ENCODE measurements at regions not wholly inside any gene's neighbourhood (a gene's known extent, or its start where the extent isn't known, plus 50 kb on each side); places are given as distances from the start of the nearest gene placed in this dataset.

DNA sequence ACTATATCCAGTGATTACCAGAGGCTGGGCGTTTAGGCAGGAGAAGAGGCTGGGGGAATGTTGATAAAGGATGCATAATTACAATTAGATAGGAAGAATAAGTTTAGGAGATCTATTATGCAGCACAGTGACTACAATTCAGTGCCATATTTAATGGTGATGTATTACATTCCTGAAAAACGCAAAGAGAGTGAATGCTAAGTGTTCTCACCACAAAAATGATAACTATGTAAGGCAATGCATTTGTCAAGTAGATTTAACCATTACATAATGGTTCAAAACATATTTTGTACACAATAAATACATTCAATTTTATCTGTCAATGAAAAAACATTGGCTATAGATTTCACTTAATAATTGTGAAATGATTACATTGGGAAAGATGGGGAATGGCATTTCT, 548.9 kb downstream of the NUF2 start:
- Mint-ChIP-seq H3K27ac (no peak overlapping the region), H3K4me3 (no peak overlapping the region), H3K4me1 (no peaks in the 10 kb centered on the region), H3K9me3 (peaks cover 0 to 10% (median 7%) of the 10 kb centered on the region in 6 donors), H3K27me3 (ENCODE audit: low read depth in 3 of 3) (peaks cover 0 to 4% (median 4%) of the 10 kb centered on the region in 3 donors), H3K36me3 (no peaks in the 10 kb centered on the region)
- DNase-seq, result no peak

DNA sequence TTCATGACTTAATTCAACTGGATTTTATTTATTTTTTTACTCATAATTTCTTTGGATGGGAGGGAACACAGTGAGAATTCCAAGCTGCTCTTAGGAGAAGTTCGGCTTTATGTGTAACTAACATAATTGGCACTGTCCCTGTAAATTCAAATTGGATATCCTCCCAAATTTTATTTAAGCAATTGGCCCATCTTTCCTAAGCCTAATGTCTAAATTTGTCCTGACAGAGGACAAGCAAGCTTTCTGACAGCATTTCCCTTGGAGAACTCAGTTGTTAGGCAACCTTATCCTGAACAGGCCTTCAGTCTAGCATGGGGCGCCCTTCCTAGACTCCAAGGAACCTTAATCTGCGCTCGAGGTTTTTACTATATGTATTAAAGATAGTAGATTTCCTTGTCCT, 550.3 kb downstream of the NUF2 start:
- H3K9me3 Mint-ChIP-seq, result peaks cover 2 to 9% (median 7%) of the 10 kb centered on the region in 6 donors
- no peaks in the 10 kb centered on the region for H3K4me1 Mint-ChIP-seq
- H3K4me3 Mint-ChIP-seq, result no peak overlapping the region
- peaks cover 0 to 4% (median 4%) of the 10 kb centered on the region in 3 donors for H3K27me3 Mint-ChIP-seq (ENCODE audit: low read depth in 3 of 3)
- no peaks in the 10 kb centered on the region for H3K36me3 Mint-ChIP-seq
- no peak overlapping the region for H3K27ac Mint-ChIP-seq
- DNase-seq, result no peak

DNA sequence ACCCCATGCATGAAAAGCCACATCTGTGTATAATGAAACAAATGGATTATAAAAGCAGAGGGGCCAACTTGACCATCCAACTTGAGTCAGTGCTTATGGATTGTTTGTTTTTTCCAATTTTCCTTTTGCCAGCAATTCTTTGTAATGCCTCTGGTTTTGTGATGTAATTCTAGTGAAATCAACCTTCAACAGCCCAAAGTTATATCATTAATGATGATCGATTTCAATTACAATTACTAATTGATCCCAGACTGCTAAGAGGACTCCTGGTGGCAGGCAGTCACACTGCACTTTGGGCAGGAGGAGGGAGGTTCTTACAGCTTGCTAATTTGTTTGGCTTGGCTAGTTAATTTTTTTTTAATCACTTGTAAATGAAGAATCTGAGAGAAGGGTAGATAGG, 552.3 kb downstream of the NUF2 start:
- Mint-ChIP-seq H3K27me3 (ENCODE audit: low read depth in 3 of 3) (peaks cover 0 to 4% (median 1%) of the 10 kb centered on the region in 3 donors), H3K36me3 (no peaks in the 10 kb centered on the region), H3K4me1 (no peaks in the 10 kb centered on the region), H3K27ac (no peak overlapping the region), H3K9me3 (peaks cover 0 to 5% (median 3%) of the 10 kb centered on the region in 6 donors), H3K4me3 (no peak overlapping the region)
- DNase-seq, result no peak

DNA sequence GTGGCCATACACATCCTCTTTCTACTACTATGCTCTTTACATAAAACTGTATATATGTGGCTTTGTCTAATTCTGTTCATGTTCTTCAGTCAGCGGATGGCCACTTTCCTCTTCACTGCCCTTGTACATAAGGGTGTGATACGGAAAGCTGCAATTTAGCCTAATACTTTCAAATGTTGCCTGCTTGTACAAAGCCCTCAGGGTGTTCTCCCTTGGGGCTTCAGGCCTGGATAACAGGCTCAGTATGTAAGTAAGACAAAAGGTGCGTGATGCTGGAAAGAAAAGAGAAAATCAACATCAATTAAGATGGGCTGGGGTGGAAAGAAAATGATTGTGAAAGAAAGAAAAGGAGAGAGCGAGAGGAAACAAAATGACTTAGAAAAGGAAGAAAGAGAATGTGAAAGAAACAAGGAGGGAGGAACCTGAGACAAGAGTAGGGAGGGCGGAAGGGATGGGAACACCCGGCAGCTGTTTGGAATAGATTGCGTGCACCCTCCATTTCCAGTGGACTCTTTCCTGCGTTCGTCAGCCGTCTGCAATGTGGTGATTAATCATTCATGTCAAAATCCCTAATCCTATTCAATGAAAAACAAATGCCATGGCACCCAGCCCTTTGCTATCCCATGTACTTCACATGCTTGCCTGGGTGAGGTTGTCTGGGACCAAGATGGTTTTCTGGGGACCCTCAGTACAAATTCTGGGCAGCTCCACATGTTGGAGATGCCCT, 553.6 kb downstream of the NUF2 start:
- no peak for DNase-seq
- Mint-ChIP-seq H3K4me3 (no peak overlapping the region), H3K9me3 (peaks cover 0 to 5% (median 3%) of the 10 kb centered on the region in 6 donors), H3K36me3 (no peaks in the 10 kb centered on the region), H3K4me1 (no peaks in the 10 kb centered on the region), H3K27ac (no peak overlapping the region), H3K27me3 (ENCODE audit: low read depth in 3 of 3) (peaks cover 0 to 4% (median 1%) of the 10 kb centered on the region in 3 donors)

DNA sequence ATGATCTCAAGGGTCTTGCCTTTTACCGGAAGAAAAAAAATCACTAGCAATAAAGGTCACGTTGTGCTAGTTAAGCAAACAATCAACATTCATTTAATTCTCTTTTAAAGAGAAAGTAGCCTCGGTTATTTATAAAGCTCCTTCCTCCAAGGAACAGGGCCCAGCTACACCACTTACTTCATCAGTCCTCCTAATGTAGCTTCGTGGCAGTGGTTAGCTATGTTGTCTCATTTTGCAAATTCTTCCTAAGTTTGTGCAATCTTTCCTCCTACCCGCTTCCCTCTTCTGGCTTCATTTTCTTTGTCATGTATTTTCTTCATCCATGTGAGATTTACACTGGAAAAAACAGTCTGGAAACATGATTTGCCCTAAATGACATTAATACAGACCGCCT, 554.2 kb downstream of the NUF2 start:
- Mint-ChIP-seq H3K9me3 (peaks cover 0 to 5% (median 2%) of the 10 kb centered on the region in 6 donors), H3K4me1 (no peaks in the 10 kb centered on the region), H3K27me3 (ENCODE audit: low read depth in 3 of 3) (peaks cover 0 to 4% (median 1%) of the 10 kb centered on the region in 3 donors), H3K4me3 (no peak overlapping the region), H3K27ac (no peak overlapping the region), H3K36me3 (no peaks in the 10 kb centered on the region)
- DNase-seq, result no peak

DNA sequence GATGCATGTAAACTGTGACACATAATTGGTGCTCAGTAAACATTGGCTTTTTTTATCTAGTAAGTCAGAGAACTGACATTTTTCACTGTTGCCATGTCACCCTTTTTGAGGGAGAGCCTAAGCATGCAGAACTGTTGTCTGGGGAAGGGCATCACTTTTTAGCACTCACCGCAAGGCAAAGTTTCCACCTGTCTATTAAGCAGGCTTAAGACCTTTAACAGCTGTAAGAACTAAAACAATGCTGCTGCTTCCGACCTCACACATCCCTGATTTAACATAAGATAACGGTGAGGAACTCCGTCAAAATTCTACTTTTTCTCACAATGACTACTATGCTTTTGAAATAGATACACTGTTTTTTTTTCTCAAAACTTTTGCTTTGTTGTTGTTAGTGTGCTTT, 554.8 kb downstream of the NUF2 start:
- Mint-ChIP-seq H3K4me1 (no peaks in the 10 kb centered on the region), H3K36me3 (no peaks in the 10 kb centered on the region), H3K4me3 (no peak overlapping the region), H3K27ac (no peak overlapping the region), H3K9me3 (peaks cover 0 to 5% (median 1%) of the 10 kb centered on the region in 6 donors), H3K27me3 (ENCODE audit: low read depth in 3 of 3) (peaks cover 0 to 4% (median 1%) of the 10 kb centered on the region in 3 donors)
- no peak for DNase-seq

DNA sequence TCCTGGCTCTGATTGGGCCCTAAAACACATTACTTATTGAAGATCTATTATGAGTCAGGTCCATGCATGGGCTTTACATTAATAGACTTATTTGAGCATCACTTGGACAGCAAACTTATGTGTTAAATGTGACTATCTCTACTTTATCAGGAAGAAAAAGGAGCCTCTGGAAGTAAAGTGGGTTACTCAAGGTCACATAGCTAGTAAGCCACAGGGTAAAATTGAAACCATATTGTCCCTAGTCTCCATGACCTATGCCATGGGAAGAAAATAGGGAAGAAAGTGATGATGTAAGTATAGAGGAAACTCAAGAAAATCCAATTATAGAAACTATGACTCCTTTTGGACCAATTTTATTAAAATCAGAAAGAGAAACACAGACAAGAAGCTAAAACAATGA, 555.3 kb downstream of the NUF2 start:
- no peak for DNase-seq
- peaks cover 0 to 1% (median 1%) of the 10 kb centered on the region in 3 donors for H3K27me3 Mint-ChIP-seq (ENCODE audit: low read depth in 3 of 3)
- no peak overlapping the region for H3K4me3 Mint-ChIP-seq
- H3K36me3 Mint-ChIP-seq, result no peaks in the 10 kb centered on the region
- H3K27ac Mint-ChIP-seq, result no peak overlapping the region
- H3K4me1 Mint-ChIP-seq, result no peaks in the 10 kb centered on the region
- H3K9me3 Mint-ChIP-seq, result peaks cover 0 to 5% (median 1%) of the 10 kb centered on the region in 6 donors

DNA sequence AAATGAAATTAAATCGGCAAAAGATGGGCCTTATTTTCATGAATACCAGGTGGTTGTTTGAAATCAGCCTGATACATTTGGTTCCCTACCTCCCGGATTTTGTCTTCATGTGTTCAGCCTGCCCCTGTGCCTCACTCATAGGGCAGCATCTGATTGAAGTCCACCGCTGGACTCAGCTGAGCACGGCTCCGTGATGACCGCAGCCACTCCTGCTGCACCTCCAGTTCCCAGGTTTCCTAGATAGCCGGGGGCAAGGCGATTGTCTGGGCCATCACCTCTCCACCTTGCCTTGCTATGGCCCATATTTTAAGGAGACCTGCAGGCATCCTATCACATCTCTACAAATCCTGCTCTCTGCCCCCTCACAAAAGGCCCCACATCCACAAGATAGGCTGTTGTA, 563.8 kb downstream of the NUF2 start:
- Mint-ChIP-seq H3K4me1 (no peaks in the 10 kb centered on the region), H3K9me3 (peaks cover 0 to 2% (median 0%) of the 10 kb centered on the region in 6 donors), H3K4me3 (no peak overlapping the region), H3K36me3 (no peaks in the 10 kb centered on the region), H3K27me3 (ENCODE audit: low read depth in 3 of 3) (no peaks in the 10 kb centered on the region), H3K27ac (no peak overlapping the region)
- DNase-seq, result no peak

DNA sequence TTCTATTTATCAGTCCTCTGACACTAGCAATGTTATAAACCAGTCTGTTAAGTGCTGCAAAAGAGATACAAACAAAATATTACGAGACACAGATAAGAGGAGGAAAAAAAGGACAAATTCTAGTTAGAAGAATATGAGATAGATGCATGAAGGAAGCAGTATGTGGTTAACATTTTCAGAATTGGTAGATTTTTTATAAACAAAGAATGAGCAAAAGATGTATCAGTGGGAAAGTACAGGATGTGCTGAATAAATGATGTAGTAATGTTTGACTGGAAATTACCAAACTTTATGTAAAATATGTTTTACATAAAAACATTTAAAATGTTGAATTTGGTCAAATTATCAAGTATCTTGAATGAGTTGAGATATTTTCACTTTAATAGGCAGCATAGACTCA, 574.2 kb downstream of the NUF2 start:
- Mint-ChIP-seq H3K36me3 (no peaks in the 10 kb centered on the region), H3K27ac (no peak overlapping the region), H3K9me3 (peaks cover 0 to 10% (median 4%) of the 10 kb centered on the region in 6 donors), H3K4me1 (no peaks in the 10 kb centered on the region), H3K27me3 (ENCODE audit: low read depth in 3 of 3) (peaks cover 0 to 4% (median 1%) of the 10 kb centered on the region in 3 donors), H3K4me3 (no peak overlapping the region)
- DNase-seq, result no peak

DNA sequence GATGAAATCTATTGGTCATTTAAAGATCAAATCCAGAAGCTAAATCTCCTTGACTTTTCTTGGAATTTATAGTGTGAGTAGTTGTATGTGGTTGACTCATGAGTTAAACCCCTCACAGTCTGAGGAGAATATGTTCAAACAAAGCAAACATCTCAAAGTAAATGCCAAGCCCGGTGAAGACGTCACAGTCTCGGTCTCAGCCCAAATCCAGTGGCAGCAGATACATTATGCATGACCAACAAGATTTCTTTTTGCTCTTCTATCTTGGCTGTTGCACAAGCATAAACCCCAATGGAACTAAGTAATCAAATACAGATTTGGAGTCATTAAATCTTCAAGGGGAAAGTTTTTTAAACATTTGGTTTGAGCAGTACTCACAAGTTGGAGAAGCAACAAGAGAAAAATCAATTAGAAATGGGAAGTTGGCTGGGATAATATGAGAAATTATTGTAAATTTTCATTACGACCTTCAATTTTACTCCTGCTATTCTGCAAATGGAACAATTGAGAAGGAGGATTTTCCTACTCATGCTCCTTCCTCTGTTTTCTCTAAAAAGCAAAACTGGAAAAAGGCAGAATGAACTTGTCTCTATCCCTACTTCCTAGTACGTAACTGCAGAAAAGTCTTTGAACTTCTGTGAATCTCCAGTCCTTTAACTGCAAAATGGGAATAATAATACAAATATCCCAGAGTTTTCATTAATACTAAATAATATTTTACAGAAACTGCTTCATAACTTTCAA, 575.8 kb downstream of the NUF2 start:
- Mint-ChIP-seq H3K4me3 (no peak overlapping the region), H3K4me1 (no peaks in the 10 kb centered on the region), H3K27me3 (ENCODE audit: low read depth in 3 of 3) (peaks cover 0 to 4% (median 1%) of the 10 kb centered on the region in 3 donors), H3K36me3 (no peaks in the 10 kb centered on the region), H3K27ac (no peak overlapping the region), H3K9me3 (peaks cover 0 to 10% (median 3%) of the 10 kb centered on the region in 6 donors)
- DNase-seq, result no peak

DNA sequence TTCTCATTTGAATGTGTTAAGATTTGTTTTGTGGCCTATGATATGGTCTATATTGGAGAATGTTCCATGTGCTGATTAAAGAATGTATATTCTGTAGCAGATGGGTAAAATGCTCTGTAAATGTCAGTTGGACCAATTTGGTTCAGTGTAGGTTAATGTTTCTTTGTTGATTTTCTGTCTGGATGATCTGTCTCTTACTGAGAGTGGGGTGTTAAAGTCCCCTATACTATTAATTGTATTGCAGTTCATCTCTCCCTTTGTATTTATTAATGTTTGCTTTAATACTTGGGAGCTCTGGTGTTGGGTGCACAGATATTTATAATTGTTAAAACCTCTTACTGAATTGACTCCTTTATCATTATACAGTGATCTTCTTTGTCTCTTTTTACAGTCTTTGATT, 584.5 kb downstream of the NUF2 start:
- Mint-ChIP-seq H3K4me3 (no peak overlapping the region), H3K27me3 (ENCODE audit: low read depth in 3 of 3) (peaks cover 1 to 4% (median 2%) of the 10 kb centered on the region in 3 donors), H3K9me3 (peaks cover 6 to 32% (median 13%) of the 10 kb centered on the region in 6 donors), H3K27ac (no peak overlapping the region), H3K4me1 (no peaks in the 10 kb centered on the region), H3K36me3 (peaks cover 0 to 5% (median 0%) of the 10 kb centered on the region in 3 donors)
- DNase-seq, result no peak

DNA sequence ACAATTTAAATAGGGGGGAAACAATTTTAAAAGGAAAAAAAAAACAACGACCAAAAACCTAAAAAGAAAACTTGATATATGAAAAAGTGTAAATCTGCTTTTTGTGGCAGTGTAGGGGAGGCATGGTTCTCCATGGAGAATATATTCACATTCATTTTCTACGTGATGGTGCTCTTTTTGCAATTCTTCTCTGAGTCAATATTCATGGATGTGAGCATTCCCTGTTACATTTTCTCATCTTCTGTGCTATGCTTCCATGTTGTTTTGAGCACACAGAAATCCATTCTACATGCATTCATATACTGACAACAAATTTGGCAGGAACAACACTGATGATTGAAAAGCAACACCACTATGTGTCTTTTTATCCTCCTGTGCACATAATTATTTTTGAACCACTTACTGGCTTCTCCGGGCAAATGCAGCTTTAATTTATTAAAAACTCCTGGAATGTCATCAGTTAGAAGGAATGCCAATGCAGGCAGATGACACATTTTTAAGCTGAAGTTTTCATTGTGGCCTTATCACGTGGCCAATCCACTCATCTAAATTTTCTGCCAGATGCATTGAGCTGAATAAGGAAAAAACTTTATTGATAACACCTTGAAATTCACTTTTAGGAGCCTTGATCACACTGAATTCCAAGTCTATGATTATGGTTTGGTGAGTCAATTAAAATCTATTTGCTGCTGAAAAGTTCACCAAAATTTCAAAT, 590.6 kb downstream of the NUF2 start:
- DNase-seq, result no peak
- Mint-ChIP-seq H3K9me3 (peaks cover 4 to 34% (median 11%) of the 10 kb centered on the region in 6 donors), H3K27ac (no peak overlapping the region), H3K27me3 (ENCODE audit: low read depth in 3 of 3) (peaks cover 0 to 2% (median 0%) of the 10 kb centered on the region in 3 donors), H3K36me3 (no peaks in the 10 kb centered on the region), H3K4me3 (no peak overlapping the region), H3K4me1 (peaks cover 4 to 21% of the 10 kb centered on the region in 2 donors)

DNA sequence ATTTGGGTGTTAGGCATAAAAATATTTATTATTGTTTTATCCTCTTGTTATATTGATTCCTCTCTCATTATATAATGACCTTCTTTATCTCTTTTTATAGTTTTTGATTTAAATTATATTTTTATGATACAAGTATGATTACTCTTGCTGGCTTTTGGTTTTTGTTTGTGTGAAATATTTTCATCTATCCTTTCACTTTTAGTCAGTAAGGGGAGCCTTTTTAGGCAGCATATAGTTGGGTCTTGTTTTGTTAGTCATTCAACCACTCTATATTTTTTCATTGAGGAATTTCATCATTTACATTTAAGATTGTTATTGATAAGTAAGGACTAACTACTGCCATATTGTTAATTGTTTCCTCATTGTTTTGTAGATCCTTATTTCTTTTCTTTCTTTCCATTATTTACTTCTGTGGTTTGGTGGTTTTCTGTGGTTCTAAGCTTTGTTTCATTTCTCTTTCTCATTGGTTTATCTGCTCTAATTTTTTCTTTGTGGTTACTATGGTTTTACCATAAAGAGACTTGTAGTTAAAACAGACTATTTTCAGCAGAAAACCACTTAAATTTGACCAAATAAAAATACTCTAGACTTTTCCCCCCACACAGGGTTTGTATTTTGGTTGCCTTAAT, 593.1 kb downstream of the NUF2 start:
- no peak overlapping the region for H3K27ac Mint-ChIP-seq
- H3K36me3 Mint-ChIP-seq, result no peaks in the 10 kb centered on the region
- H3K4me1 Mint-ChIP-seq, result peaks cover 4 to 21% of the 10 kb centered on the region in 2 donors
- H3K9me3 Mint-ChIP-seq, result peaks cover 0 to 10% (median 0%) of the 10 kb centered on the region in 6 donors
- peaks cover 0 to 2% (median 0%) of the 10 kb centered on the region in 3 donors for H3K27me3 Mint-ChIP-seq (ENCODE audit: low read depth in 3 of 3)
- no peak overlapping the region for H3K4me3 Mint-ChIP-seq
- DNase-seq, result no peak

Measured in immature natural killer cell (primary cell).